Activated CD8-positive, alpha-beta T cell treated with anti-CD3 and anti-CD28 coated beads for 36 hours (primary cell): ENCODE measurements at regions not wholly inside any gene's neighbourhood (a gene's known extent, or its start where the extent isn't known, plus 50 kb on each side); places are given as distances from the start of the nearest gene placed in this dataset.
"Not testable (repeated sequence)": the region's sequence is repeated elsewhere in the genome, so short reads cannot be mapped to it uniquely, and the experiment has no call there.

ENCODE experiments used
- ATAC-seq: fragments of 200-7000 bp; cut with Tn5 transposase; one replicate; pipeline ENCODE4 v1.10.0; 2021; ENCODE audit warnings: mild to moderate bottlenecking, moderate library complexity
- CTCF ChIA-PET: fragments of 350-600 bp; sonication (Branson Sonifier 250); formaldehyde crosslinking; loops from one replicate; lab custom pipeline; 2021; ENCODE audit warnings: antibody characterized with exemption; lab: Charles Lee
- POLR2A ChIA-PET: fragments of 350-600 bp; sonication (Branson Sonifier 250); formaldehyde crosslinking; loops from one replicate; lab custom pipeline; 2021; ENCODE audit warnings: antibody characterized with exemption; lab: Charles Lee
- DNase-seq: peaks from one replicate; pipeline ENCODE4 v3.0.0-alpha.2; 2020
- H3K27ac Mint-ChIP-seq: one replicate; pipeline ENCODE4 v1.8.0; 2021; ENCODE audit warnings: mild to moderate bottlenecking, mixed read lengths
- H3K27me3 Mint-ChIP-seq: one replicate; pipeline ENCODE4 v1.8.0; 2021; ENCODE audit warnings: mixed read lengths
- H3K36me3 Mint-ChIP-seq: one replicate; pipeline ENCODE4 v1.8.0; 2021; ENCODE audit warnings: low read depth, mixed read lengths
- H3K4me1 Mint-ChIP-seq: one replicate; pipeline ENCODE4 v1.8.0; 2021; ENCODE audit warnings: low read depth, mixed read lengths
- H3K4me3 Mint-ChIP-seq: one replicate; pipeline ENCODE4 v1.8.0; 2021; ENCODE audit warnings: mild to moderate bottlenecking, moderate library complexity, mixed read lengths
- H3K9me3 Mint-ChIP-seq: one replicate; pipeline ENCODE4 v1.8.0; 2021; ENCODE audit warnings: mixed read lengths
- intact Hi-C: fragments of 100-400 bp; cut with micrococcal nuclease; formaldehyde crosslinking; loops from one replicate; pipeline ENCODE4 v1.10.0; 2022
- TF ChIP-seq, protein P1 (sequence below): fragments of 200-600 bp; IDR thresholded peaks from one replicate; pipeline ENCODE4 v1.8.0; 2022; ENCODE audit warnings: antibody characterized with exemption, mild to moderate bottlenecking

- Mint-ChIP-seq H3K4me3 (no peak overlapping the region), H3K36me3 (no peaks in the 10 kb centered on the region), H3K4me1 (no peaks in the 10 kb centered on the region), H3K27ac (no peak overlapping the region), H3K27me3 (no peaks in the 10 kb centered on the region), H3K9me3 (peaks cover 3% of the 10 kb centered on the region)
- POLR2A ChIA-PET, result no interaction called here
- DNase-seq, result no peak
- CTCF ChIA-PET, result no interaction called here
- ATAC-seq, result no peak
- TF ChIP-seq, protein P1, sequence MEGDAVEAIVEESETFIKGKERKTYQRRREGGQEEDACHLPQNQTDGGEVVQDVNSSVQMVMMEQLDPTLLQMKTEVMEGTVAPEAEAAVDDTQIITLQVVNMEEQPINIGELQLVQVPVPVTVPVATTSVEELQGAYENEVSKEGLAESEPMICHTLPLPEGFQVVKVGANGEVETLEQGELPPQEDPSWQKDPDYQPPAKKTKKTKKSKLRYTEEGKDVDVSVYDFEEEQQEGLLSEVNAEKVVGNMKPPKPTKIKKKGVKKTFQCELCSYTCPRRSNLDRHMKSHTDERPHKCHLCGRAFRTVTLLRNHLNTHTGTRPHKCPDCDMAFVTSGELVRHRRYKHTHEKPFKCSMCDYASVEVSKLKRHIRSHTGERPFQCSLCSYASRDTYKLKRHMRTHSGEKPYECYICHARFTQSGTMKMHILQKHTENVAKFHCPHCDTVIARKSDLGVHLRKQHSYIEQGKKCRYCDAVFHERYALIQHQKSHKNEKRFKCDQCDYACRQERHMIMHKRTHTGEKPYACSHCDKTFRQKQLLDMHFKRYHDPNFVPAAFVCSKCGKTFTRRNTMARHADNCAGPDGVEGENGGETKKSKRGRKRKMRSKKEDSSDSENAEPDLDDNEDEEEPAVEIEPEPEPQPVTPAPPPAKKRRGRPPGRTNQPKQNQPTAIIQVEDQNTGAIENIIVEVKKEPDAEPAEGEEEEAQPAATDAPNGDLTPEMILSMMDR, result no peak
- intact Hi-C loops, result no loop called here
These were observed 636.0 kb upstream of the TPK1 start for GRCh38 chr7:145471883-145472282.

DNA sequence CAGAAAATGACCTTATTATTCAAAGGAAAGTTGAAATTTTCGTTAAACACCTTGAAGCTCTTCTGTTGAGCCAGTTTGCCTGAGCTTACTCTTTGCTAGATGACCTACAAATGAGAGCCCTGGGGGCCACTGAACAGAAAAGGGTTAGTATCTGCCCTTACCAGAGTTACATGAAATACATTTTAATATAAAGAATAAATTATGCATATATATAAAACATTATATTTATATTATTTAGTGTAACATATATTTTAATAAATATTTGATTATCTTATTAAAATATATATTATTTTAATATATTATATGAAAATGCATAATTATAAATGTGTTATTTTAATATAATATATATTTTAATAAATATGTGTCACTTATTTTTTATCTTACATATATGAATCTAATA, 628.4 kb upstream of the TPK1 start:
- Mint-ChIP-seq H3K9me3 (peaks cover 14% of the 10 kb centered on the region), H3K27me3 (no peaks in the 10 kb centered on the region), H3K4me1 (no peaks in the 10 kb centered on the region), H3K36me3 (no peaks in the 10 kb centered on the region), H3K4me3 (no peak overlapping the region), H3K27ac (no peak overlapping the region)
- intact Hi-C loops, result no loop called here
- ChIA-PET POLR2A (no interaction called here), CTCF (no interaction called here)
- TF ChIP-seq, protein P1, result no peak
- ATAC-seq (no peak), DNase-seq (no peak)

GRCh38 chr7:145462463-145462862, 626.6 kb upstream of the TPK1 start:
- Mint-ChIP-seq H3K4me1 (no peaks in the 10 kb centered on the region), H3K27ac (no peak overlapping the region), H3K27me3 (no peaks in the 10 kb centered on the region), H3K4me3 (no peak overlapping the region), H3K36me3 (no peaks in the 10 kb centered on the region), H3K9me3 (peaks cover 14% of the 10 kb centered on the region)
- DNase-seq (no peak), ATAC-seq (no peak)
- TF ChIP-seq, protein P1, result no peak
- POLR2A ChIA-PET, result no interaction called here
- CTCF ChIA-PET, result interaction anchor here (1.5 kb wide), 1 partner anchor 8 kb away, joined by 3 read pairs; no protein-coding TSS in a partner anchor
- intact Hi-C loops, result no loop called here

DNA sequence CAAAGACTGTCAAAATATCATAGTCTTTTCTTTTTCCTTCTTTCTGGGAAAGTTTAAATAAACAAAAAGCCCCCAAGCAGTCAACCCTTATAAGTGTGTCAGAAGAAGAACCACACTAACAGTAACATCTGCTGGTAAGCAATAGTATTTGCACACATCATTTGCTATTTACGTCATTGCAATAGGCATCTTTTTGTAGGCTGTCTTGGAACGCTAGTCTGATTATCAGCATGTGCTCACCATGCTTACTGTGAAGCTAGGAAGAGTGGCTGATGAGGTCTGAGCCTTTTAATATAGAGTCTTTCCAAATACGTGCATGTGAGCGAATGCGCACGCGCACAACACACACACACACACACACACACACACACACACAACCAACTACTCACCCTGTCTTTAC, 599.0 kb upstream of the TPK1 start:
- DNase-seq (no peak), ATAC-seq (no peak)
- no peak overlapping the region for H3K4me3 Mint-ChIP-seq
- intact Hi-C loops, result no loop called here
- H3K36me3 Mint-ChIP-seq, result no peaks in the 10 kb centered on the region
- ChIA-PET POLR2A (no interaction called here), CTCF (no interaction called here)
- H3K27me3 Mint-ChIP-seq, result no peaks in the 10 kb centered on the region
- peaks cover 3% of the 10 kb centered on the region for H3K9me3 Mint-ChIP-seq
- no peak overlapping the region for H3K27ac Mint-ChIP-seq
- H3K4me1 Mint-ChIP-seq, result no peaks in the 10 kb centered on the region
- TF ChIP-seq, protein P1, result no peak

GRCh38 chr7:145431834-145432233, 596.0 kb upstream of the TPK1 start:
- no peak overlapping the region for H3K27ac Mint-ChIP-seq

GRCh38 chr7:145418481-145418880, 582.6 kb upstream of the TPK1 start:
- POLR2A ChIA-PET, H3K9me3 Mint-ChIP-seq, H3K27ac Mint-ChIP-seq, CTCF ChIA-PET, H3K27me3 Mint-ChIP-seq, DNase-seq, H3K4me3 Mint-ChIP-seq, intact Hi-C loops, H3K4me1 Mint-ChIP-seq, H3K36me3 Mint-ChIP-seq, ATAC-seq: not testable (repeated sequence)

More at GRCh38 chr7:145431834-145432233, 596.0 kb upstream of the TPK1 start:
- H3K4me1 Mint-ChIP-seq, result no peaks in the 10 kb centered on the region
- H3K27me3 Mint-ChIP-seq, result no peaks in the 10 kb centered on the region
- TF ChIP-seq, protein P1, result no peak
- no peak for ATAC-seq
- H3K4me3 Mint-ChIP-seq, result no peak overlapping the region
- CTCF ChIA-PET, result no interaction called here
- intact Hi-C loops, result no loop called here
- no peak for DNase-seq
- POLR2A ChIA-PET, result no interaction called here
- H3K36me3 Mint-ChIP-seq, result no peaks in the 10 kb centered on the region
- peaks cover 4% of the 10 kb centered on the region for H3K9me3 Mint-ChIP-seq
